H7 (cell line): ENCODE measurements at regions not wholly inside any gene's neighbourhood (a gene's known extent, or its start where the extent isn't known, plus 50 kb on each side); places are given as distances from the start of the nearest gene placed in this dataset.

ENCODE experiments used
- DNase-seq: peaks from one replicate; pipeline ENCODE4 v3.0.0; 2012
- H3K27me3 ChIP-seq: 2 replicates; pipeline ENCODE4 v1.6.0; 2011; ENCODE audit warnings: mild to moderate bottlenecking, low read length; ENCODE audit not compliant: control insufficient read depth, insufficient read depth
- H3K36me3 ChIP-seq: replicated peaks from 2 replicates; pipeline ENCODE4 v1.5.1; 2011; ENCODE audit warnings: low read length; ENCODE audit not compliant: control insufficient read depth, insufficient read depth
- H3K4me3 ChIP-seq: 2 replicates; pipeline ENCODE4 v1.5.1; 2011; ENCODE audit warnings: low read depth, mild to moderate bottlenecking, control low read depth, low read length, moderate library complexity; ENCODE audit not compliant: insufficient read depth

DNA sequence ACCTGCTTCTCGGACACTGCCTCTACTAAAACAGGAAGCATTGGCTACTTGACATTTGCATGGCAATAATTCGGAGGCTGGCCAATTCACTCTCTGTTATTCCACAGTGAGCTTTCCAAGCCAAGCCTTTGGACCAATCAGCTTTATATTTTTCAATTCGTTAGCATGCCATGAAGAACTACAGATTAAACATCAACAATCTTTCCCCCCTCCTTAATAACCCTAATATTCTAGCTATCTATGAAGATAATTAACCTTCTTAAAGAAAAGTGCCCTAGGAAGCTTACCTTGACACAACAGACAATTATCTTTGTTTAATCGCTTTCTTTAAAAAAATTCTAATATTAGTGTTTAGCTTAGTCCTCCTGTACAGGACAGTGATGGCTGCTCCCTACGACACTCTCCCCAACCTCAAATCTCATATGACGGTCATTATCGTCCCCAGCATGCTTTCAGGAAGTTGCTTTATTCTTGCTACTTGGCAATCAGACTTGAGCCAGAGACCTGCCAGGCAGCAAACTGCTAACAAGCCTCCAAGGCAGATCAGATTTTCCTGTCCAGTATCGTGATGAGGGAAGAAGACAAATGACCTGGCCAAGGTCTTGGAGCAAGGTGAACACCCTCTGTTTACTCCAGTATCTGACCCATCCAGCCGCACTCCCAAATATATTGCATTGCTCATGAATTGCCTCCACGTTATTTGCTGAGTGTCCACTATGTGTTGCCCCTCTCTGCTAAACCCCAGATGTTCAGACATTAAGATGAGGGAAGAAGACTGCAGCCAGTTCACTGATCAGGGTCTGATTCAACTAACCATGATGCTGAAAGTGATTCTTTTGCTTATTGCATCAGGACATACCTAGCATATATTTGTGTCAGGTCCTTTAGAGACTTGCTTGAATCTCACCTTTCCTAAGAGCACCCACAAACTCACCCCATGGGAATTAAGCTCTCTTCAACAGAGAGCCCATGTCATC lies 68.1 kb upstream of the LPP start:
- Histone ChIP-seq H3K27me3 (no peaks in the 10 kb centered on the region), H3K36me3 (no peaks in the 10 kb centered on the region), H3K4me3 (no peak overlapping the region)
- DNase-seq: no peak

DNA sequence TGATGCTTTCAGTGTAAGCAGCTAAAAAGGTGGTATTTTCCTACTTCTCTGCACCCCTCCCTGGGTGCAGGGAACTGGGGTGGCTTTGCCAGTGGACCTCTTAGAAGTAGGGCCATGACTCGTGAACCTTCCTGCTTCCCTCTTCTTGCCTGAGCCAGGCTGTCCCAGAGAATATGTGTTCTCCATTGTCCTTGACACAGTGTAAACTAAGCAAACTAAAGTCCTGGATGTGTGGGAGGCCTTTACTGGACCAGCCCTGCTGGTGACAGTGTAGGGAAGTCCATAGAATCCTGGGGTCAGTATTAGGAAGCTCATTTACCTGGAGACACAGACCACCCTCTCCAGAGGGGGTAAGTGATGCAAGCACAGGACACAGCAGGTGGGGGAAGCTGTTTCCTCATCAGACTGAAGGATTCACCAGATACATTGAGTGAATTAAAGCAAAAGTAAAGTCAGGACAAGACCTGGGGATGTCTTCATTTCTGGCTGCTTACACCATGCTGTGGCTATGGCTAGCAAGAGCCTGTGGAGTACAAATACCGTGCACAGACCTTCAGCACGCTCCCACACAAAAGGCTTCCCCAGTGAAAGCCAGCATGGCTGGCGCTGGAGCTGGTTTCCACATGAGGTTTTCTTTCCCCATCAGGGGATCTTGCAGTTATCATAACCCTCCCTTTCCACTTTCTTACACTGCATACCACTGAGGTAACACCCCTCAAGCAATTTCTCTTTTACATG lies 64.8 kb upstream of the LPP start:
- H3K27me3 ChIP-seq: no peaks in the 10 kb centered on the region
- no peak for DNase-seq
- no peak overlapping the region for H3K4me3 ChIP-seq
- no peaks in the 10 kb centered on the region for H3K36me3 ChIP-seq

DNA sequence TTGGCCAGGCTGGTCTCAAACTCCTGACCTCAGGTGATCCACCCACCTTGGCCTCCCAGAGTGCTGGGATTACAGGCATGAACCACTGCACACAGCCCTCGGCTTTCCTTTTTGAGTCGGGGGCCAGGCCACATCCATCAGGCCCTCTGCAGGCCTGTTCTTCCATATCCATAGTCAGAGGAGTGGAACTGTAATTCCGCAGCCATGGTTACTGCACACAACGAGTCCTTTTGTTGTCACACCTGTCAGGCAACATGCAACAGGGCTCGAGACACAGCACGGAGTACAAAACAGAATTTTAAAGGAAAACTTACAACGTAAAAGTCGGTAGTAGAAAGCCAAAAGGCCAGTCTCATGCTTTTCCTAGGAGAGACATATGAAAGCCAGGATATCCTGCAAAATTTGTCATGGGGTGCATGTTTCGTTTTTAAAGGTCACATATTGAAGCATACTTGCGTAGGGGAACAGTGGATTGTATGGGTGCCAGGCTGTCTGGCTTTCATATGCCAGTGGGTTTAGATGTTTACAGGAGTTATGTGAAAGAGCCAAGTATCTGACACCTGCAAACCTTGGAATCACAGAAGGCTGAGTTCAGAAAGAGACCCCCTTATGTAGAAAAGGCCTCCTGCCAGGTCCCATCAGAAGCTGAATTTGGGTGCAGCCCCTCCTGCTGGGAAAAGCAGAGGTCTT lies 63.2 kb upstream of the LPP start:
- H3K36me3 ChIP-seq: no peaks in the 10 kb centered on the region
- DNase-seq: no peak
- no peaks in the 10 kb centered on the region for H3K27me3 ChIP-seq
- no peak overlapping the region for H3K4me3 ChIP-seq

DNA sequence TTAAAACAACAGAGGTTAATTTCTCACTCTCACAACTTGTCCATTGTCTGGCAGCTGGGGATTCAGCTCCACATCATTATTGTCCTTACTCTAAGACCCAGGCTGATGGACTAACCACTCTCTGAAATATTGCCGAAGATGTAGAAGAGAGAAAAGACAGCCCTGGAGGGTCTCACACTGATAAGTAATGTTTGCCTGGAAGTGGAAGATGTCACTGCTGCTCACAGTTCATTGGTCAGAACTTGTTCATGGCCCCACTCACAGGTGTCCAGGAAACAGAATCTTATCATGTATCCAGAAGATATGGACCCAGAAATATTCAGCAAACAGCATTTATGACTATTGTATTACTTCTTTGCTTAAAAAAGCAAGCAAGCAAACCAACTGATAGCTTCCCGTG lies 62.2 kb upstream of the LPP start:
- no peak for DNase-seq
- H3K36me3 ChIP-seq: no peaks in the 10 kb centered on the region
- no peaks in the 10 kb centered on the region for H3K27me3 ChIP-seq
- no peak overlapping the region for H3K4me3 ChIP-seq

DNA sequence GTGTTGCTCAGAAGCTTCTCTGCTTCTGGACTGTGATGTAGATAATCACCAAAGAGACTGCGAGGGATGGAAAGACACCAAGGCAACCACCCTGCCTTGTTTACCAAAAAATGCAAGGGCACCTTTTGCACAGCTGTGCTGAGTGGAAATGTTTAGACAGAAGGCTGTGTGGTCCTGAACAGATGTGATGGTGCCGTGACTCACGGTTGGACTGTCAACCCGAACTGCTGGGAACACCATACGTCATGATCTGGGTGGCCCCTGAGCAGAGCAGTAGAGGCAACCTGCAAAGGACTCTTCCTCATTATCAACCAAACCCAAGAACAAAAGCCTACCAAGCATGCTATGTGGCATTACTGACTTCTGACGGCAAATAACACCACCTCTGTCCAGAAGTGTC lies 61.3 kb upstream of the LPP start:
- DNase-seq: no peak
- Histone ChIP-seq H3K36me3 (no peaks in the 10 kb centered on the region), H3K4me3 (no peak overlapping the region), H3K27me3 (no peaks in the 10 kb centered on the region)

DNA sequence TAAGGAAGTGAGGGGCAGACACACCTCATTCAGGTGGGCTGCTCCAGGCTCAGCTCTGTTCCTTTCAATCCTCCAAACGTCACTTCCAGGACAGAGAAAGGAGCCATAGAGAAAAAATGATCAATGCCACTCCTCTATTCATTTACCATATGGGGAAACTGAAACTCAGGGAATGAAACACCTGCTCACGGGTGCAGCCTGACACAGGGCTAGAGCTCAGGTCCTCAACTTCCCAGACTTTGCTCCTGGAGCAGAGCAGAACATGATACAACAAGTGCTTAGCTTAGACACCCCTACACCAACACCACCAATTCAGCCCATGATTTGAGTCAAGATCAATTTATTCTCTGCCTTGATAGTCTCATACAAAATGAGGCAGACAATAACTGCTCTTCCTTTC lies 58.5 kb upstream of the LPP start:
- Histone ChIP-seq H3K36me3 (no peaks in the 10 kb centered on the region), H3K27me3 (no peaks in the 10 kb centered on the region), H3K4me3 (no peak overlapping the region)
- no peak for DNase-seq

DNA sequence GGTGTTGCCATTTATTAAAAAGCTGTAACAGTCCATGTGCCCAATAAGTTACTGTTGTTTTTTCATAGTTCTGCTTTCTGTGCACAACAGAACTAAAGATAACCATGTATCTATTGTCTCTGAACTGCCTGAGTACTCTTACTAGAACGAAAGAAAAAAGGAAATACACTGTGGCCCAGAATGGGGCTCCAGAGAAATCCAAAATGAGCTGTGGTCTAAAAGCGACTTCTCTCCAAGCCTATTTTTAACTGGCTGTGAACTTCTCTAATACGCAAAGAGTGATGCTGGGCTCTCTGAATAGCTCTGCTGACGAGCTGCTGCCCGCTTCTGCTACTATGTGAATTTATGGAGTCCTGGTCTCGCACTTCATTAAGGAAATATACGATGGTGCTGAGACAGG lies 56.2 kb upstream of the LPP start:
- no peak for DNase-seq
- no peaks in the 10 kb centered on the region for H3K27me3 ChIP-seq
- H3K4me3 ChIP-seq: no peak overlapping the region
- H3K36me3 ChIP-seq: no peaks in the 10 kb centered on the region

DNA sequence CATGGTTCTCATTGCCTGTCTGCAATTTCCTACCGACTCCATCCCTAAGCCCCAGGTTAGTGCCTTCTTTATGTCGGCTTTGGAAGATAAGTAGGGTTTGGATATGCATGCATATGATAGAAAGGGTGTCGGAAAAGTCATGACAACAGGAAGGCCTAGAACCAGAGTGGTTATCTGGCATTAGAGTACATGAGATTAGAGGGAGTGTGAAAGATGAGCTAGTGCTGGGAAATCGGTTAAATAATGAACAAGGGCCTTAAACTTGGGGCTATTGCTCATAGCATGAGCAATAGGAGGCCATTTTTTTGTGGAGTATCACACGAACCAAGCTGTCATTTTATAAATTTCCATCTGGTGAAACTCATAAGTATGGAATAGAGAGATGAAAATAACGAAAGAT lies 54.0 kb upstream of the LPP start:
- no peaks in the 10 kb centered on the region for H3K36me3 ChIP-seq
- DNase-seq: no peak
- H3K4me3 ChIP-seq: no peak overlapping the region
- no peaks in the 10 kb centered on the region for H3K27me3 ChIP-seq

DNA sequence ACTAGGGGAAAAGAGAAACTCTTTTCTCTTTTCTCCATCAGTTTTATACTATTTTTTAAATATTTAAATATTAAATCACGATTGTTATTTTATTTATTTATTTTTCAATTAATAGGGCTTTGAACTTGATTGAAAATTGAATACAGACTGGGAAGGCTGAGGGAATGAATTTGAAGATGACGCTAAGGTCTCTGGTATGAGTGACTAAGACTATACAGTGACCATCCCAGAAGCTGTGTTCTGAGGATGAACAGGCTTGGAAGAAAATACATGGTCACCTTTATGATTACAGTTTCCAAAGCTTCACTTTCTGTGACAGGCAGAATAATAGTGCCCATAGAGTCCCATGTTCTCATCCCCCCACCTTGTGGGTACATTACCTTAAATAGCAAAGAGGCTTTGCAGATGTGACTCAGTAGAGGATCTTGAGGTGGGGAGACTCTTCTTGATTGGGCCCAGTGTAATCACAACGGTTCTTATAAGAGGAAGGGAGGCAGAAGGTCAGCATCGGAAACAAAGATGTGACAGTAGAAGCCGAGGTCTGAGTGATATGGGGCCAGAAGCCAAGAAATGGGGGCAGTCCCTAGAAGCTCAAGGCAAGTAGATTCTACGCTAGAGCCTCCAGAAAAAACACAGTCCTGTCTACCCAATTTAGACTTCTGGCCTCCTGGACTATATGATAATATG lies 51.0 kb upstream of the LPP start:
- Histone ChIP-seq H3K27me3 (no peaks in the 10 kb centered on the region), H3K36me3 (no peaks in the 10 kb centered on the region), H3K4me3 (no peak overlapping the region)
- DNase-seq: no peak

DNA sequence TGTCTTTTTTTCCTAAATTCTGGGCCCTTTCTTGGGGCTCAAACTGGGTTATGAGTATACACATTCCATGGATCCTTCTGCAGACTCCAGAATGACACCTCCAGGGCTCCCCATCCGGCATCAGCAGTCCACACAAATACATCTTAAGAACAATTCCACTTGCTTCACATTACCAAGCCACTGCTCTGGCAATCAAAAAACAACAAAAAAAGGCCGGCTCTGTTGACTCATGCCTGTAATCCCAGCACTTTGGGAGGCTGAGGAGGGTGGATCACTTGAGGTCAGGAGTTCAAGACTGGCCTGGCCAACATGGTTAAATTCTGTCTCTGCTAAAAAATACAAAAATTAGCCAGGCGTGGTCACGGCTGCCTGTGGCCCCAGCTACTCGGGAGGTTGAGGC lies 49.9 kb upstream of the LPP start:
- Histone ChIP-seq H3K4me3 (no peak overlapping the region), H3K36me3 (no peaks in the 10 kb centered on the region), H3K27me3 (no peaks in the 10 kb centered on the region)
- no peak for DNase-seq
